ENCODE measurements at regions not wholly inside any gene's neighbourhood (a gene's known extent, or its start where the extent isn't known, plus 50 kb on each side); places are given as distances from the start of the nearest gene placed in this dataset.

GRCh38 chr6:66931787-66932186, 1224.8 kb upstream of the EYS start:
- TF ChIP-seq TEAD4 (IDR thresholded peaks at IDR 0.05) (no peak), CEBPB (IDR thresholded peaks at IDR 0.05) (no peak), MAX (IDR thresholded peaks at IDR 0.05) (no peak)

GRCh38 chr6:66930559-66931290, 1223.7 kb upstream of the EYS start:
- TF ChIP-seq NFIC (IDR thresholded peaks at IDR 0.05): no peak
- no peak for TF ChIP-seq TEAD4 (IDR thresholded peaks at IDR 0.05)
- TF ChIP-seq ZBTB7A (IDR thresholded peaks at IDR 0.05; ENCODE audit: low read depth): no peak

GRCh38 chr6:66926060-66926459, 1219.0 kb upstream of the EYS start:
- peak; percentile 6; the same call in 1 of the 2 replicates for TF ChIP-seq RAD21 (IDR thresholded peaks at IDR 0.05; ENCODE audit: low read depth)
- no peak for TF ChIP-seq TAF1 (IDR thresholded peaks at IDR 0.05; ENCODE audit: low read depth)

GRCh38 chr6:66913657-66914056, 1206.6 kb upstream of the EYS start:
- TF ChIP-seq CEBPB (IDR thresholded peaks at IDR 0.05): no peak
- no peak for TF ChIP-seq MAX (IDR thresholded peaks at IDR 0.05)
- TF ChIP-seq USF1 (IDR thresholded peaks at IDR 0.05): no peak
- no peak for TF ChIP-seq TAF1 (IDR thresholded peaks at IDR 0.05; ENCODE audit: low read depth)
- TF ChIP-seq YY1 (IDR thresholded peaks at IDR 0.05; ENCODE audit: low read depth): no peak
- TF ChIP-seq TEAD4 (IDR thresholded peaks at IDR 0.05): no peak
- TF ChIP-seq ZBTB7A (IDR thresholded peaks at IDR 0.05; ENCODE audit: low read depth): no peak
- no peak for TF ChIP-seq TCF12 (IDR thresholded peaks at IDR 0.05; ENCODE audit: low read depth)
- TF ChIP-seq EGR1 (IDR thresholded peaks at IDR 0.05): no peak
- no peak for TF ChIP-seq CREB1 (IDR thresholded peaks at IDR 0.05; ENCODE audit: low read depth)
- TF ChIP-seq NFIC (IDR thresholded peaks at IDR 0.05): no peak

GRCh38 chr6:66902457-66902856, 1195.4 kb upstream of the EYS start:
- TF ChIP-seq EP300 (IDR thresholded peaks at IDR 0.05; ENCODE audit: borderline replicate concordance) (no peak), TEAD4 (IDR thresholded peaks at IDR 0.05) (no peak), ZBTB7A (IDR thresholded peaks at IDR 0.05; ENCODE audit: low read depth) (no peak), TCF12 (IDR thresholded peaks at IDR 0.05; ENCODE audit: low read depth) (no peak), NFIC (IDR thresholded peaks at IDR 0.05) (no peak), CEBPB (IDR thresholded peaks at IDR 0.05) (no peak), CREB1 (IDR thresholded peaks at IDR 0.05; ENCODE audit: low read depth) (no peak), YY1 (IDR thresholded peaks at IDR 0.05; ENCODE audit: low read depth) (no peak), FOXM1 (IDR thresholded peaks at IDR 0.05; ENCODE audit: borderline replicate concordance, low read depth) (no peak), USF1 (IDR thresholded peaks at IDR 0.05) (no peak)

- TF ChIP-seq YY1 (IDR thresholded peaks at IDR 0.05; ENCODE audit: low read depth) (no peak), TCF12 (IDR thresholded peaks at IDR 0.05; ENCODE audit: low read depth) (no peak), TEAD4 (IDR thresholded peaks at IDR 0.05) (no peak), USF1 (IDR thresholded peaks at IDR 0.05) (no peak), RAD21 (IDR thresholded peaks at IDR 0.05; ENCODE audit: low read depth) (no peak), CREB1 (IDR thresholded peaks at IDR 0.05; ENCODE audit: low read depth) (no peak), EGR1 (IDR thresholded peaks at IDR 0.05) (no peak), CEBPB (IDR thresholded peaks at IDR 0.05) (no peak), FOXM1 (IDR thresholded peaks at IDR 0.05; ENCODE audit: borderline replicate concordance, low read depth) (no peak), ZBTB7A (IDR thresholded peaks at IDR 0.05; ENCODE audit: low read depth) (no peak), REST (IDR thresholded peaks at IDR 0.05; ENCODE audit: low read depth) (no peak), EP300 (IDR thresholded peaks at IDR 0.05; ENCODE audit: borderline replicate concordance) (no peak), NFIC (IDR thresholded peaks at IDR 0.05) (no peak), TAF1 (IDR thresholded peaks at IDR 0.05; ENCODE audit: low read depth) (no peak), MAX (IDR thresholded peaks at IDR 0.05) (no peak)
These were observed 1193.4 kb upstream of the EYS start for GRCh38 chr6:66900133-66901083.

- peak; percentile 44; the same call in 1 of the 2 replicates for TF ChIP-seq YY1 (IDR thresholded peaks at IDR 0.05; ENCODE audit: low read depth)
- TF ChIP-seq REST (IDR thresholded peaks at IDR 0.05; ENCODE audit: low read depth): no peak
- TF ChIP-seq EP300 (IDR thresholded peaks at IDR 0.05; ENCODE audit: borderline replicate concordance): no peak
- no peak for TF ChIP-seq MAX (IDR thresholded peaks at IDR 0.05)
- no peak for TF ChIP-seq EGR1 (IDR thresholded peaks at IDR 0.05)
- TF ChIP-seq TAF1 (IDR thresholded peaks at IDR 0.05; ENCODE audit: low read depth): no peak
- TF ChIP-seq CREB1 (IDR thresholded peaks at IDR 0.05; ENCODE audit: low read depth): no peak
- no peak for TF ChIP-seq TCF12 (IDR thresholded peaks at IDR 0.05; ENCODE audit: low read depth)
- no peak for TF ChIP-seq FOXM1 (IDR thresholded peaks at IDR 0.05; ENCODE audit: borderline replicate concordance, low read depth)
- no peak for TF ChIP-seq TEAD4 (IDR thresholded peaks at IDR 0.05)
- TF ChIP-seq USF1 (IDR thresholded peaks at IDR 0.05): peak; percentile 31; the same call in 1 of the 2 replicates
- TF ChIP-seq CEBPB (IDR thresholded peaks at IDR 0.05): no peak
- TF ChIP-seq RAD21 (IDR thresholded peaks at IDR 0.05; ENCODE audit: low read depth): no peak
- no peak for TF ChIP-seq ZBTB7A (IDR thresholded peaks at IDR 0.05; ENCODE audit: low read depth)
These were observed 1190.5 kb upstream of the EYS start for GRCh38 chr6:66897576-66897975.
